Right atrium auricular region (tissue), 2 donors: ENCODE measurements at regions not wholly inside any gene's neighbourhood (a gene's known extent, or its start where the extent isn't known, plus 50 kb on each side); places are given as distances from the start of the nearest gene placed in this dataset.

Experiments
- DNase-seq: peaks from one replicate; pipeline ENCODE4 v3.0.0-alpha.2; 2019; ENCODE audit warnings: low spot score
- H3K27ac ChIP-seq, 2 donors: fragments of 200-600 bp; sonication (generic); 1 replicate in 1 of 2; 2 replicates in 1 of 2; pipeline ENCODE4 v1.5.1; 2016 to 2019
- H3K27me3 ChIP-seq, 2 donors: fragments of 200-600 bp; sonication (generic); one replicate each; pipeline versions ENCODE4 v1.5.1 to v1.6.0; 2017 to 2019
- H3K36me3 ChIP-seq: fragments of 200-600 bp; sonication (generic); one replicate; pipeline ENCODE4 v1.5.1; 2016
- H3K4me1 ChIP-seq, 2 donors: fragments of 200-600 bp; sonication (generic); one replicate each; pipeline versions ENCODE4 v1.5.1 to v1.6.0; 2017 to 2019
- H3K4me3 ChIP-seq, 2 donors: fragments of 200-600 bp; sonication (generic); 1 replicate in 1 of 2; 2 replicates in 1 of 2; pipeline ENCODE4 v1.5.1; 2017 to 2019; ENCODE audit warnings: mild to moderate bottlenecking in 1 of 2, moderate library complexity in 1 of 2
- H3K9me3 ChIP-seq, 2 donors: fragments of 200-600 bp; sonication (generic); one replicate each; pipeline ENCODE4 v1.5.1; 2019
- TF ChIP-seq, protein P1 (sequence below), 2 donors: fragments of 200-600 bp; sonication (generic); IDR thresholded peaks; one replicate each; pipeline ENCODE4 v1.5.1; 2019; ENCODE audit warnings: antibody characterized with exemption in 2 of 2

GRCh38 chr3:104149154-104149553 is 1217.6 kb upstream of the ALCAM start:
- H3K4me1 ChIP-seq = no peaks in the 10 kb centered on the region
- DNase-seq = no peak
- H3K36me3 ChIP-seq = no peaks in the 10 kb centered on the region
- TF ChIP-seq, protein P1, sequence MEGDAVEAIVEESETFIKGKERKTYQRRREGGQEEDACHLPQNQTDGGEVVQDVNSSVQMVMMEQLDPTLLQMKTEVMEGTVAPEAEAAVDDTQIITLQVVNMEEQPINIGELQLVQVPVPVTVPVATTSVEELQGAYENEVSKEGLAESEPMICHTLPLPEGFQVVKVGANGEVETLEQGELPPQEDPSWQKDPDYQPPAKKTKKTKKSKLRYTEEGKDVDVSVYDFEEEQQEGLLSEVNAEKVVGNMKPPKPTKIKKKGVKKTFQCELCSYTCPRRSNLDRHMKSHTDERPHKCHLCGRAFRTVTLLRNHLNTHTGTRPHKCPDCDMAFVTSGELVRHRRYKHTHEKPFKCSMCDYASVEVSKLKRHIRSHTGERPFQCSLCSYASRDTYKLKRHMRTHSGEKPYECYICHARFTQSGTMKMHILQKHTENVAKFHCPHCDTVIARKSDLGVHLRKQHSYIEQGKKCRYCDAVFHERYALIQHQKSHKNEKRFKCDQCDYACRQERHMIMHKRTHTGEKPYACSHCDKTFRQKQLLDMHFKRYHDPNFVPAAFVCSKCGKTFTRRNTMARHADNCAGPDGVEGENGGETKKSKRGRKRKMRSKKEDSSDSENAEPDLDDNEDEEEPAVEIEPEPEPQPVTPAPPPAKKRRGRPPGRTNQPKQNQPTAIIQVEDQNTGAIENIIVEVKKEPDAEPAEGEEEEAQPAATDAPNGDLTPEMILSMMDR (IDR thresholded peaks at IDR 0.05) = no peak
- H3K9me3 ChIP-seq = no peaks in the 10 kb centered on the region
- no peaks in the 10 kb centered on the region for H3K27me3 ChIP-seq
- H3K27ac ChIP-seq = no peak overlapping the region
- no peak overlapping the region for H3K4me3 ChIP-seq

DNA sequence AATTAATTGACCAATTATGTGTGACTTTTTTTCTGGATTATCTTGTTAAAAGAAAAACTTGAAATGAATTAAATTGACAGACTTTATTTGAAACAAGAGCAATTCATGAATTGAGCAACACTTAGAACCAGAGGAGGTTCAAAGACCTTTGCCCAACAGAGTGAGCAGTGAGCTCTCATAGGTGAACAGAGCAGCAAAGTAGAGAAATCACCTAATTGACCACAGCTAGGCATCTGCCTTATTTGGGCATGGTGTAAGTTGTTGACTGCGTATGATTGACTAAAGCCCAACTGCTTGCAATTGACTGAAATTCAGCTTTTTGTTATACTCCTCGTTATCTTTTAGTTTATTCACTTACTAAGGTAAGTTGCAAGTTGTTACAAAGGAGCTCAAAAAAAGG is 1216.0 kb upstream of the ALCAM start:
- H3K4me1 ChIP-seq = no peaks in the 10 kb centered on the region
- TF ChIP-seq, protein P1 (IDR thresholded peaks at IDR 0.05) = no peak

DNA sequence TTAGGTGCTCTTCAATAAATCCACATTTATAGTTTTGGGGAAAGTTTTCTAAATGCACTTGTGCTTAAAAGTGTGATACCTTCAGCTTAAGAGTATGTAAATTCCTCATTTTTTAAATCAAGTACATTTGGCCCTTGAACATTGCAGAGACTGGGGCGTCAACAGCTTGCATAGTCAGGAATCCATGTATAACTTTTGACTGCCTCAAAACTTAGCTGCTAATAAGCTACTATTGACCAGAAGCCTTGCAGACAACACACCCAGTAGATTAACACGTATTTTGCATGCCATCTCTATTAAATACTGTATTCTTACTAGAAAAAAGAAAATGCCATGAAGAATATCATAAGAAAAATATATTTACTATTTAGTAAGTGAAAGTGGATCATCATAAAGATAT is 1211.8 kb upstream of the ALCAM start:
- no peaks in the 10 kb centered on the region for H3K27me3 ChIP-seq
- H3K9me3 ChIP-seq = no peaks in the 10 kb centered on the region
- H3K27ac ChIP-seq = no peak overlapping the region
- DNase-seq = no peak
- H3K4me1 ChIP-seq = no peaks in the 10 kb centered on the region
- TF ChIP-seq, protein P1 (IDR thresholded peaks at IDR 0.05) = no peak
- no peak overlapping the region for H3K4me3 ChIP-seq
- no peaks in the 10 kb centered on the region for H3K36me3 ChIP-seq

More for the DNA sequence above, 1216.0 kb upstream of the ALCAM start:
- Histone ChIP-seq H3K36me3 (no peaks in the 10 kb centered on the region), H3K27me3 (no peaks in the 10 kb centered on the region), H3K27ac (no peak overlapping the region), H3K9me3 (no peaks in the 10 kb centered on the region), H3K4me3 (no peak overlapping the region)
- no peak for DNase-seq

DNA sequence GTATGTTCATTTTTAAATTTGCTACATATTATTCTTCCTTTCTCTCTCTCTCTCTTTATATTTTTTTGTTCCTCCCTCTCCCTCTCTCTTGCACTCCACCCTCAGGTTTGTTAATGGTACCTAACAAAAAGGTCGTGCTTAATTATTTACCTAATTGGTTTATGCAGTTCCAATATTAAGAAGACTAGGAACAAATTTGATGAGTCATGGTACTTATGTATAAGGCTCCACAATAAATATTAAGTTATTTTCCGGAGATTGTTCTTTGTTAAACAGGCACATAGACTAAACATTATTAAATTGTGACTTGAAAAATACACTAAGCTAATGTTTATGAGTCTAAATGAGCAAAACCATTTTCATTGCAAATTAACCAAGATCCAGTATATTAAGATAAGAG is 1200.8 kb upstream of the ALCAM start:
- TF ChIP-seq, protein P1 (IDR thresholded peaks at IDR 0.05) = no peak
- H3K4me3 ChIP-seq = no peak overlapping the region

DNA sequence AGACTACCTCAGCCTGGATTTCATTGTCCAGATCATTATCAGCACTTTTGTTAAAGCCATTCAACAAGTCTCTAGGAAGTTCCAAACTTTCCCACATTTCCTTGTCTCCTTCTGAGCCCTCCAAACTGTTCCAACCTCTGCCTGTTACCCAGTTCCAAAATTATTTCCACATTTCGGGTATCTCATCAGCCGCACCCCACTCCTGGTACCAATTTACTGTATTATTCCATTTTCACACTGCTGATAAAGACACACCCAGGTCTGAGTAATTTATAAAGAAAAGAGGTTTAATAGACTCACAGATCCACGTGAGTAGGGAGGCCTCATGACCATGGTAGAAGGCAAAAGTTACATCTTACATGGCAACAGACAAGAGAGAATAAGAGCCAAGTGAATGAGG is 1198.3 kb upstream of the ALCAM start:
- Histone ChIP-seq H3K27me3 (no peaks in the 10 kb centered on the region), H3K9me3 (peaks cover 0 to 16% of the 10 kb centered on the region in 2 donors), H3K4me3 (no peak overlapping the region), H3K36me3 (no peaks in the 10 kb centered on the region), H3K4me1 (no peaks in the 10 kb centered on the region), H3K27ac (no peak overlapping the region)
- no peak for DNase-seq
- TF ChIP-seq, protein P1 (IDR thresholded peaks at IDR 0.05) = no peak

More for the DNA sequence above, 1200.8 kb upstream of the ALCAM start:
- no peak for DNase-seq
- Histone ChIP-seq H3K27me3 (no peaks in the 10 kb centered on the region), H3K9me3 (peaks cover 0 to 16% of the 10 kb centered on the region in 2 donors), H3K27ac (no peak overlapping the region), H3K4me1 (no peaks in the 10 kb centered on the region), H3K36me3 (no peaks in the 10 kb centered on the region)

DNA sequence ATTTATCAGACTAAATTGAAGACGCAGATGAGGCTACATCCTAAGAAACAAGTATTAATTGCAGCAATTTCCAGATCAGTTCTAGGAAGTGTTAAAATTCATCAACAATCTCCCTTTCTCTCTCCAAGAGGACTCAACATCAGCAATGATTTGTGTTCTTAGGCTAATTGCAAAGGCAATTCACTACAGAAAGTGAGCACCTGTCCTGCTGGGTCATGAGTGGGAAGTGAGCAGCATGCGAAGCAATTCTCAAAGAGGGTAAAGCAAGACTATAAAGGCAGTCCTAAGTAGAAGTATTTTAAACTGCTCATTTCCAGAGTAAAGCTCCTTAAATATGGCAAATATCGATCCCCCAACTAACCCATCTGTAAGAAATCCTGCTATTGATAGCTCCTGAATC is 1191.0 kb upstream of the ALCAM start:
- TF ChIP-seq, protein P1 (IDR thresholded peaks at IDR 0.05) = no peak
- Histone ChIP-seq H3K36me3 (no peaks in the 10 kb centered on the region), H3K4me1 (no peaks in the 10 kb centered on the region), H3K27ac (no peak overlapping the region), H3K4me3 (no peak overlapping the region), H3K9me3 (no peaks in the 10 kb centered on the region), H3K27me3 (no peaks in the 10 kb centered on the region)
- DNase-seq = no peak
